ENCODE measurements at regions not wholly inside any gene's neighbourhood (a gene's known extent, or its start where the extent isn't known, plus 50 kb on each side); places are given as distances from the start of the nearest gene placed in this dataset.

DNA sequence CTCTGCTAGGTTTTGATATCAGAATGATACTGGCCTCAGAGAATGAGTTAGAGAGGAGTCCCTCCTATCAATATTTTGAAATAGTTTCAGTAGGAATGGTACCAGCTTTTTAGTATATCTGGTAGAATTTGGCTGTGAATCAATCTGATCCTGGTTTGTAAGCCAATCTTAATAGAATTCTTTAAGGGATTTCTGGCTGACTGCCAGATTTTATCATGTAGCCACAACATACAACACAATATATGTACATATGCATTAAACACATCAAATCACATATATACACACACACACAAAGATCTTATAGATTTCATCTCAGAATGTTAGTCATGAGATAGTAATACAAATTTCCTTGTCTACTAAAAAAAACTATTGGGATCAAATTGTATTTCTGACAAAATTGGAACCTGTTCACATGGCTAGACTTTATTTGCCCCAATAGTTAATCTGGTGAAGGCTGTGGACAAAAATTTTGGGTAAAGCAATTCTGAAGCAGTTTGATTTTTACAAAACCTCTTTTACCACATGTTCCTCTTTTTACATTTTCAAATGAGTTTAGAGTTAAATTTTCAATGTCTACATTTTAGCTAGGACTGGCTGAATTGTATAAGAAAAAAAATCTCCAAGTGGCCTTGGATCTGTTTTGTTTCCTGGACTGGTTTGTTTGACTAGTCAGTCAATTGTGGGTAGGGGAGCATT, 151.7 kb downstream of the FASLG start:
- DNase-seq: no peak

DNA sequence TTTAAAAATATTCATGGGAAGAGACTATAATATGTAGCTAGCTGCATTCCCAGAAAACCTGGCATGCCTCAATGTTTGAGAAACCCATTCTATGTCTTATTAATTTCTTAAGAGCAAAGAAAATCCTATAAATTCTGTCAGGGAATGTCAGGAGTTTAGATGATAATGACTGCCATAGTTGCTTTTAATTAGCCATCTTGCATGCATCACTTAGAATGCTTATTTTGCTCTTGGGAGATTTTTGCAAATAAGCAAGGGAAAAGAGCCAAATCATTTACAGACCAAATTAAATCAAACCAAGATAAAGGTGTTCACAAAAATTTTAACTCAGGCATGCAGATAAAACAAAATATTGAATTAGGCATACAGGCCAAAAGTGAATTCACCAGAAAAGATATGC, 152.8 kb downstream of the FASLG start:
- DNase-seq: no peak

DNA sequence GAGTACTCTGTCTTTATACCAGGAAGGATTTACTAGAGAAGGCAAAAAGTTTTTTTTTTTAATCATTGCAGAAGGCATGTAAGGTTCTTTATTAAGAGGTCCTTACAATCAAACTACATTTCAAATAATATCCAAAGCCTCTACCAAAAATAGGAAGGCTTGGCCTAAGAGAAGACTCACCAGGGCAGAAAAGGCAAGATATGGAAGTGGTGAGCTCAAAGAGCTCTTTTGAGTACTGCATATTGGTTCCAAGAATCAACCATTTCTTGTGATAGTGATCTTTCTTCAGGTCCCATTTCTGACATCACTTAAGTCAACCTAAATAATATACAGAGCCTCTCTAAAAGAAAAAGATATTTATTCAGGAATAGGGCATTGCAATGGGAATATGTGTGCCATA, 153.2 kb downstream of the FASLG start:
- DNase-seq: no peak

DNA sequence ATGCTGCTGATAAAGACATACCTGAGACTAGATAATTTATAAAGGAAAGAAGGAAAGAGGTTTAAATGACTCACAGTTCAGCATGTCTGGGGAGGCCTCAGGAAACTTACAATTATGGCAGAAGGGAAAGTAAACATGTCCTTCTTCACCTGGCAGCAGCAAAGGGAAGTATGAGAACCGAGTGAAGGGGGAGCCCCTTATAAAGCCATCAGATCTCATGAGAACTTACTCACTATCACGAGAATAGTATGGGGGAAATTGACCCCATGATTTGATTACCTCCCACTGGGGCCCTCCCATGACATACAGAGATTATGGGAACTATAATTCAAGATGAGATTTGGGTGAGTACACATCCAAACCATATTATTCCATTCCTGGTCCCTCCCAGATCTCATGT, 154.4 kb downstream of the FASLG start:
- no peak for DNase-seq

DNA sequence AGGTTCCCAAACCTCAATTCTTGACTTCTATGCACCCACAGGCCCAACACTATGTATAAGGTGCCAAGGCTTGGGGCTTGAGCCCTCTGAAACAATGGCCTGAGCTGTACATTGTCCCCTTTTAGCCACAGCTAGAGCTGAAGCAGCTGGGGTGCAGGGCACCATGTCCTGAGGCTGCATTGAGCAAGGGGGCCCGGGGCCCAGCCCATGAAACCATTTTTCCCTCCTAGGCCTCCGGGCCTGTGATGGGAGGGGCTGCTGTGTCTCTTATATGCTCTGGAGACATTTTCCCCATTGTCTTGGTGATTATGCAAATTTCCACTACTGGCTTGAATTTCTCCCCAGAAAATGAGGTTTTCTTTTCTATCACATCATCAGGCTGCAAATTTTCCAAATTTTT, 155.5 kb downstream of the FASLG start:
- no peak for DNase-seq

DNA sequence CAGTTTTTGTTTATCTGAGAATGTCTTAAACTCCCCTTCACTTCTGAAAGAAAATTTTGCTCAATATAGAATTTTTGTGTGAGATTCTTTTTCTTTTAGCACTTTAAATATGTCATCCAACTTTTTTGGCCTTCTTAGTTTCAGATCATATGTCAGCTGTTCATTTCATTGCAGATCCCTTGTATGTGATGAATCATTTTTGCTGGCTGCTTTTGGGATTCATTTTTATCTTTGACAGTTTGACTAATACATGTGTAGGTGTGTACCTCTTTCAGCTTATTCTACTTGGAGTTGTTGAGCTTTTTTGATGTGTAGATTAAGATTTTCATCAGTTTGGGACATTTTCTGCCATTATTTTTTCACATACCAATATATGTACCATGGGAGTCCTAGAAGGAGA, 156.8 kb downstream of the FASLG start:
- DNase-seq: no peak

DNA sequence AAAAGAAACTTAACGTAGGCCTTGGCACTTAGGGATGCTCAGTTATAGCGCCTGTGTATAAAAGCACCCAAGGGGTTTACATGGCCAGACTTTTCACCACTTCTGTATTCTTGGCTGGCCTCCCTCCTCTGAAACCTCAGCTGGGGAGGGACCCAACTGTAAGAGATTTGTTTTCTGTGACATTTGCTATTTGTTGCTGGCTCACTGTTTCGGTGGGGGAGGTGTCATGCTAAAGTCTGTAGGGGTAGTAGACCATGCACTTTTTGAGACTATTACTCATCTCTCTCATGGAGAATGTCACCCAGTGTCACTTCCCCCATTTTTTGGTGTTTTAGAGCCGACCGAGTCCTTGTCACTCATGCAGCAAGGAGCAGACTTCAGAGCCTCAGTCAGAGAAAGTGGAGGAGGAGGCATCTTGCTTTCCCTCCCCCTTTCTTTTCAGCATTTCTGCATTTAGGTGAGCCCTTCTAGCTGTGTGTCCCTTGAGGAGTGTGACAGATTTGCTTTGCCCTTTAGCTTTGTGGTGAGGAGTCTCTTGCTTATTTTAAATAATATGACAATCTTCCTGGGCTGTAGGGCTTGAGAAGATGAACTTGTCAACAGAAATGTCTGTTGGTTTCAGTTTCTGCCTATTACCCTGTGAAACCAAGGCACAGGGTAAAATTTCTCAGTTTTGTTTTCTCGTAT, 160.1 kb downstream of the FASLG start:
- no peak for DNase-seq

DNA sequence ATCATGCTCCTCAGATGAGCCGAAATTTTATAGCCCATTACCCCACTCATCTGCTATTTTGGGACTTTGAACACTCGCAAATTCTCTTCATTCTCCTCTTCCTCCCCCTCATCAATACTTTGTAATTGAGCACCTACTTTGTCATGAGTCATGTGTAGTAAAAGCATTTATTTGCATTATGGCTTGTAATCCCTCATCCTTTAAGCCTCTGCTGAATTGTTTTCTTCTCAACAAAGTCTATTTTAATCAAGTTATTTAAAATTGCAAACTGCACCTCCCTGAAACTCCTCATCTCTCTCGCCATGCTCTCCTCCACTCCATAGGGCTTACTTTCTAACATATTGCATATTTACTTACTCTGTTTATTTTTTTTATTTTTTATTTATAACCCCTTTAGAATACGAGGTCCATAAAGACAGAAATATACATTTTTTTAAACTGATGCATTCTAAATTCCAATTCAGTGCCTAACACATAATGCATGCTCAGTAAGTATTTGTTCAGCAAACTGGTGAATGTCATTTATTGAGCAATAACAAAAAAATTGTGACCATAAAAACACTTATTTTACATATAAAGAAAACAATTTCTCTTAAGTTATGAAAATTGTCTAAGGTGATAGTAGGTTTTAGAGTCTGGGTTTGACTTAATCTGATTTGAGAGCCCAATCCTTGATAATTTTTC, 161.7 kb downstream of the FASLG start:
- DNase-seq: no peak

DNA sequence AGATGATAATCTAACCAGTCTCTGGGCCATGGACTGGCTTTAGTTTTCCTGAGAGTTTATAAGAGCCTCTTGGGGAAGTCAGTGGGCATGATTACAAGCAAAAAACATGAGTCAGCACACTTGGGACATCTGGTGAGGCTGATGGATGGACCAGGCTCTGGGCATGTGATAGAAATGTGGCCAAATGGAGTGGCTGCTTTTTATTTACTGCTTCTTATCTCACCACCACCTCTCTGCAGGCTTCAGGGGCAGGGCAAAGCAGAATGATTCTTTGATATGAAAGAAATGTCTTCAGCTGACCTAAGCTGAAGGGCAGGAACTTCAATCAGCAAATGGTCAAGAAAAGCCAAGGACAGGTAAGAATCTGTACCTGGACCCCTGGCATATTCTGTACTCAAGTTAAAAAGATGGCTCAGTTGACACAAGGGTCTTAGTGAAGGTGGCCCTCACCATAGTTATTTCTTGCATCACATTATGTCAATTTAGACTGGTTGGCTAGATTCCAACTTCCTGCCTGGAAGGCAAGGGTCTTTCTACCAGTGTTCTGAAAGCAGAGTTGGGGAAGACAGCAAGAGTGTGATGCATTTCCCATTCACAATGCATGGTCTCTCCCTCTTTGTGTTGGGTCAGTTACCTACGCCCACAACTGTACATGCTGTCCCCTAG, 162.8 kb downstream of the FASLG start:
- DNase-seq: no peak

DNA sequence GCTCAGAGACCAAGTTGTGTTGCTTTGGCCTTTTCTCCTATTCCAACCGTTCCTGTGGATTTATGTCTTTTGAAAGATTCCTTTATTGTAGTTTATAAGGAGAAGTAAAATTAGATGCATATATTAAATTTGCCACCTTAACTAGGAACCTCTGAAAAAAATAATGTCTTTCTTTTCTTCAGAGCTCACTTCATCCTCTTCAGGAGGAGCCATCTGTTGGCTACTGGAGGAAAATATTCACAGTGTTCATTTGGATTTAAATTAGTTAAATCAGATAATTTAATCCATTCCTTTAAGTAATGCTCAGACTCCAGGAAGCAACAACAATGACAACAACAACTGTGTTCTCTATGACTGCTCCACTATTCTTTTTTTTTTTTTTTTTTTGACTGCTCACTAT, 164.0 kb downstream of the FASLG start:
- DNase-seq: no peak

DNA sequence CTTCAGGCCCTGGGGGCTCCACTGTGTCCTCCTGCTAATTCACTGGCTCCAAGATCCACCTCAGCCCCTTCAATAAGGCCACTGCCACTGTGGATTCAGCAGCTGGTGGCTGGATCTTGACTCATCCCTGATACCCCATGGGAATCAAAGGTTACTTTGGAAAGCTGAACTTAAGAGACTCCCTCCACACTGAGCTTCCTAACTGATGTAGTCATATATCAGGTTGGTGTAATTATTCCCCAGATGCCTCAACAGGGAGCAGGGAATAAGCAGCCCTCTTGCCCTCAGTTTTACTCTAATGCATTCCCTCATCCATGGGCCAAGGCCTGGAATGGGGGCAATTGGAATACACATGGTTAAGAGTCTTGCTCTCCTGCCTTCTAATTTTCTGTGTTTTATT, 164.6 kb downstream of the FASLG start:
- DNase-seq: no peak

DNA sequence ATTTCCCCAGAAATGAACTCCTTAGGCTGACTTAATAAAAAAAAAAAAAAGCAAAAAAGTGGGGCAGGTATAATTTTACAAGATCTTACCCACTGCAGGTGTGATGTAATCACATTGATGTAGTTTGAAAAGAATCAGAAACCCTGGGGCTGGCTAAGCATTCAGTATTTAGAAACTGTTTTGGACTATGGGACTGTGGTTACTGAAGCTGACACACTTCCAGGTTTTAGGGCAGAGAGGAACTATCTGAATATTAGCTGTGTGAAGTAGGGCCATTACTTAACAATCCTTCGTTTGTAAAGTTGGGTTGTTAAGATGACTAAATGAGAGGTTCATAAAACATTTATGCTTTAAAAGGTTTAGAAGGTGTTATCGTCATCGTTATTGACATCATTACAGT, 165.3 kb downstream of the FASLG start:
- no peak for DNase-seq

DNA sequence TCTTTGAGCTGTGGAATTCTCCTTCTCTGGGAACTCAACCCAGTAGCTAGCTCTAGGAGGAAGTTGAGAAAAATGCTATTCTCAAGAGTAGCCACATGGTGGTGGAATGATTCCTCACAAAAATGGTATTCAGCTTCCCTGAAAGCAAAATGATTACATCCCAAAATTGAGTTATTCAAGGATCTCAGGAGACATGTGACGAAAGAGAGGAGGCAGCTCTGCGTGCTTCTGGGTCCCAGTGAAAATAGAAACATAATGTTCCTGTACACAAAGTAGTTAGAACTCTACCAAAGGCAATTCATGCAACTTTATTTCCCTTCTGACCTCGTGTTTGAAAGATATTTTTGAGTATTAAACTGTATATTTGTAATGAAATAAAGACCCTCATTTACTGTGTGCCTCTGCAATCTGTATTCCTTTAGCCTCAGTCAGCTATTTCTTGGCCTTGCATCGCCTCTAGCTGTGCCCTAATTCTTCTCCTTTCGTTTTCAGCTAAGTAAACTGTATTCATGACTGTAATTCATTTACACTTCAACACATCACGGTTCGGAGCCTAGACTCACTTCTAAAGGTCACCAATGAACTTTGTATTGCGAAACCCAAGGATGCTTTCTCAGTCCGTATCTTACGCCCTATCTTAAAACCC, 167.3 kb downstream of the FASLG start:
- DNase-seq: no peak

DNA sequence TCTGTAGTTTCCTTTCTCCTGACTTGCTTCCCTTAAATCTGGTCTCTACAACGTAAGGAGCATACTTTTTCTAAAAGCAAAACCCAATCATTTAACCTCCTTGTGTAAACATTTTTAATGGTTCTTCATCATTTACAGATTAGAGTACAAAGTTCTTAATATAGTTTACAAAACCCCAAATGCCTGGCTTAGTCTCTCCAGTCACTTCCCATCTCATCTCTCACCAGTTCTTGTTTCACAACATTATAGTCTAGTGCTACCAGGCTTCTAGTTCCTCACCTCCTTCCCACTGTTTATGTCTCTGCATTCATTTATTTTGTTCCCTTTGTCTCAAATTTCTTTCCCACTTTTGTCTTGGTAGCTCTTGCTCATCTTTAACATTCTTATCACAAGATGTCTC, 168.4 kb downstream of the FASLG start:
- DNase-seq: no peak

DNA sequence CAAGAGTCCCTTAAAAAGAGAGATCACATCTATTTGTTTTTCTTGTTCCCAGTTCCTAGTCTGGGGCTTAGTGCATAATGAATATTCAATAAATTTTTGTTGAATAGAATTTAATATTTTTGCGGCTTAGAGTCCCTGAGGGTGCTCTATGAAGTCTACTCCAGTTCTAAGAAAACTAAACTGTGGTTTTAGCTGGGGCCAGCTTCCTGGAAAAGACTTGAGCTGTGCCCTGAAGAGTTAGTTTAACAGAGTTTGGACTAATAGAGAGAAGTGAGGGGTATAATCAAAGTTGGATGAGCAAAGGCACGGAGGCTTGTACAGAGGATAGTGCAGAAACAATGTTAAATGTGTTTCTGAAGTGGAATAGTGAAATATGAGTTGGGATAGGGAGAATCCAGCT, 168.9 kb downstream of the FASLG start:
- no peak for DNase-seq

DNA sequence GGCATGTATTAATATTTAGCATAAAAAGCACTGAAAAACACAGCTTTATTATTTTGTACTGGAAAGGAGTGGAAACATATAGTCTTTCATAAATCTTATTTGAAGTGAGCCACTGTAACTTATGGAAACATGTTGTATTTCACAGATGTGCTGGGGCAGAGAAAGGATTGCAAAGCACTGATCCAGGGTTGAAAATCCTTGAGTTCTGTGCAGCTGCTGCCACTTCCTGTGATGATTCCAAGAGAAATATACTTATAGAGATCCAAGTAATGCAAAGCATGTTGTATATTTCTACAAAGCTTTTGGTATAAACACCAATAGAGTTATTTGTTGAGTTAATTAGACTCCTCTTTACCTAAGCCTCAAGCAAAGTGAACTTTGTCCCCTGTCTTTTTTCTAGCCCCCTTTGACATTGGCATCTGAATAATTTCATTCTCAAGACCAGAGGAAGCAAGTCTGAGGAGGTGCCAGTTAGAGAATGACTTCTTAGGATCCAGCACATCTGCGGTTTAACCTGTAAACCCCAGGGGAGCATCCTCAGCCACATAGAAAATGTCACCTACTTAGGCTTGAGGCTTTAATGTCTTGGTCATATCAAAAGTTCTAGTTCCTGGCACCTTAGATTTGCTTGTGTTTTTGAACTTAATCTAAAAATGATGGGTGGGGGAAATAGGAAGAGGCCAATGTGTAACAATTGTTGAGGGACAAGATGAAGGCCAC, 173.3 kb downstream of the FASLG start:
- no peak for DNase-seq

DNA sequence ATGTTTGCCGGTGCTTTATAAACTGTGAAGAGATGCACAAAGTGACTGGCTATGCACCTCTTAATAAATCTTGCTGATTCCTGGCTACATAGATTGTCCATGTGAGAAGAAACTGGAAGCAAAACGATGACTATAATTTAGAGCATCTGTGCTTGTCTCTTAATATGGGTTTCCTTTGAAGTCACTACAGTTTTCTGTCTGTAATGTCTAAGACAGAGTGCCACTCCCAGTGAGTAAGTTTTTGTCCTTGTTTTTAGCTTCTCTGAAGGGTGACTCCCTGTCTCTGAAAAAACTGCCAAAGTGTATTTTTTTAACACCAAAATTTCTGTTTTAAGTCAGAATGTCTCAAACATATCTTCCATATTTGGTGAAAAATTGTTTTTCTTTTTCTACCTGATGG, 175.1 kb downstream of the FASLG start:
- DNase-seq: no peak

DNA sequence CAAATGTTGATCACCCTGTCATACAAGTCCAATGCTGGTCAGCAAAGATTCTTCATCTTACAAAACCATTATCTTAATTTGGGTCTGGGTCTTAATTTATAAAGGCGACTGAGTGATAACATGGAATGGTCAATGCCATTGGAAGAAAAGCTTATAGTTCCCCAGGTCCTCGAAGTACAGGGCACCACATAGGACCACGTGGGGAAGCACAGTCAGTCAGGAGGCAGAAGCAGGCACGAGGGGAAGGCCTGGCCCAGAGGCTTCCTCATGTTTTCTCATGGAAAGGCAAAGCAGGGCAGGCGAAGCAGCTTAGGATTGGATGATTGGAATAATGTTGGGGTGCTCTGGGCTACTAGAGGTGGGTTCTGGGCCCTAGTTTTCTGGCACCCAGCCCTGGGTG, 175.7 kb downstream of the FASLG start:
- no peak for DNase-seq

DNA sequence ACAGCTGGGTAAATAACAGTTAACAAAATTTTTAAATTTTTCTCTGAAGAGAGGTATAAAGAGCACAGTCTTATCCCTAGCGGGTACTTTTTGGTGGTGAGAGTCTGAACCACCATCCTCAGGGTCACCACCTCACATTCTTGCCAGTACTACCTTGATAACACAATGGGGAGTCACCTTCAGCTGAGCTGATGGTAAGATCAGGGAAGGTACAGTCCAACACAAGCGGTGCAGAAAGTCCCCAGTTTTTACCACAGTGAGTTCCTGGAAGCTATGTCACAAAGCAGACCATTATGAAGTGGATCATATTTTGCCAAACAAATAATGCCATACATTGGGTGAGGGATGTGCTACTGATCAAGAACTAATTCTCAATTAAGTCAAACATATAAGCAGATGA, 176.9 kb downstream of the FASLG start:
- no peak for DNase-seq

DNA sequence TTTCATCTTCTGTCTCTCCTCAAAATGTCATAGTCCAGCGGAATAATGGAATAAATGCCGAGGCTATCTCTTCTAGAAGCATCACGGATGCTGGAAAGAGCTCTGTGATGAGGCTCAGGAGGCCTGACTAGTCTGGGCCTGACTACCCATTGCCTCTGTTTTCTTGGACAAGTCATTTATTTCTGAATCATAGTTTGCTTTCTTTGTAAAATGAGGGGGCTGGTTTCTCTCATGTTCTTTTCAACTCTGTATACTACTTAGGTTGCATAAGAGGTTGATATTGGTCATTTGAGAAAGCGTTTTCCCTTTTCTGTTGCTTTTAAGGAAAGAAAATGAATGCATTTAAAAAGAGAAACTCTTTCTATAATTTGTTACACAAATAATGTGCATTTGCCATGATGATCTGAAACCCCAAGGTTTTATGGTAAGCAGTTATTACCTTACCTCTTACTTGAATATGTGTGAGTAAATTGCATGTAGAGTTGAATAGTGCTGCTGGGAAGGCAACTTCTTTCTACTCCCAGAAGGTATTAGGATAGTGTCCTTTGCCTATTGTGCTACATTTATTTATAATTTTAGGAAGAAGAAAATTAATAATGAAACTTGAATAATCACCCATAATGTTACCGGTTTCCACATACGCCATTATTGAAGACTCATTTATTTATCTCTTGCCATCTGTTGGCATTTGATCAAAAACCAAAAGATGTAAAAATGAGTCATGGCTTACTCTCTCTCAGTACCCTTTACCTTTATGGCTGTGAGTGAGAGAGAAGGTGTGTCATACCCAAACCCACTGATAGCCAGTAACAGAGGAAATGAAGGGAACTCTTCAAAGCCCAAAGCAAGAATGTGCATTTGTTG, 179.1 kb downstream of the FASLG start:
- DNase-seq: no peak

DNA sequence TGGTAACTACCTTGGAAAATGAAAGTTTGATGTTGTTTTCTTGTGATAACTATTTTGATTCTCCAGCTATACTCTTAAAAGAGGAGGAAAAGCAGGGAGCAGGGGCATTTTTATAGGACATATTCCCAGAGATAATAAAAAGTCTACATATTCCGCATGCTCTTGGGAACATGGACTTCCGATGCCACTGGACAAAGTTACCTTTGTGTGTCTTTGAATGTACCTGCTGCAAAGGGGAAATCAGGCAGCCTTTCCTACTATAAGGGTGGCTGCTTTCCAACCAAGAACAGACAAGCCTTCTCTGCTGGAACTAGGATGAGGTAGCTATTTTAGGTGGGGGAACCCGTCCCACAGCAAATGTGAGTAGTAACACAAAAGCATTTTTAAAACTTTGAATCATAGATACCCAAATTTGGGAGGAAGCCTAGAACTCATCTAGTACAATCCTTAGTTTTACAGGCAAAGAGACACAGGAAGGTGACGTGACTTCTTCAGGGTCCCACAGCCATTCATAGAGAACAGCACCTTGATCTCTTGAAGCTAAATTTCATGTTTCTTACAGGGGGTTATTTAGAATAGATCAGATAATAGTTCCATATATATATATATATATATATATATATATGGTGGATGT, 179.9 kb downstream of the FASLG start:
- no peak for DNase-seq
